Osteoblast (primary cell): ENCODE measurements at regions not wholly inside any gene's neighbourhood (a gene's known extent, or its start where the extent isn't known, plus 50 kb on each side); places are given as distances from the start of the nearest gene placed in this dataset.

Source experiments
- DNase-seq: peaks from one replicate; pipeline ENCODE4 v3.0.0; 2011; ENCODE audit warnings: low spot score, mixed read lengths; ENCODE audit not compliant: insufficient read length; ENCODE audit errors: missing footprints
- H2AFZ ChIP-seq: 2 replicates; pipeline ENCODE4 v1.6.0; 2011; ENCODE audit warnings: mild to moderate bottlenecking, low read length
- H3K27ac ChIP-seq: 2 replicates; pipeline ENCODE4 v1.5.1; 2011; ENCODE audit warnings: mild to moderate bottlenecking, low read depth, low read length, moderate library complexity
- H3K27me3 ChIP-seq: 2 replicates; pipeline ENCODE4 v1.6.0; 2012; ENCODE audit warnings: mild to moderate bottlenecking, control low read depth, inconsistent platforms, low read length, moderate library complexity; ENCODE audit not compliant: insufficient read depth
- H3K36me3 ChIP-seq: 2 replicates; pipeline ENCODE4 v1.5.1; 2011; ENCODE audit warnings: mild to moderate bottlenecking, low read length, control low read depth, moderate library complexity; ENCODE audit not compliant: insufficient read depth
- H3K4me1 ChIP-seq: 2 replicates; pipeline ENCODE4 v1.5.1; 2011; ENCODE audit warnings: mild to moderate bottlenecking, low read length, control low read depth, moderate library complexity; ENCODE audit not compliant: insufficient read depth
- H3K4me2 ChIP-seq: 2 replicates; pipeline ENCODE4 v1.6.0; 2011; ENCODE audit warnings: mild to moderate bottlenecking, low read length; ENCODE audit not compliant: insufficient read depth
- H3K4me3 ChIP-seq: fragments of 200-600 bp; sonication (generic); 3 replicates; pipeline ENCODE4 v1.5.1; 2012; ENCODE audit warnings: mild to moderate bottlenecking, low read length, inconsistent platforms; ENCODE audit not compliant: insufficient read depth
- H3K79me2 ChIP-seq: 2 replicates; pipeline ENCODE4 v1.6.0; 2012; ENCODE audit warnings: mild to moderate bottlenecking, low read length, control low read depth, inconsistent platforms; ENCODE audit not compliant: insufficient read depth
- H3K9me3 ChIP-seq: 2 replicates; pipeline ENCODE4 v1.5.1; 2011; ENCODE audit warnings: low read depth, low read length, control low read depth
- H4K20me1 ChIP-seq: 2 replicates; pipeline ENCODE4 v1.6.0; 2012; ENCODE audit warnings: mild to moderate bottlenecking, low read length, control low read depth; ENCODE audit not compliant: insufficient read depth
- TF ChIP-seq, protein P1 (sequence below): IDR thresholded peaks from 2 replicates; pipeline ENCODE4 v1.5.1; 2011; ENCODE audit warnings: mild to moderate bottlenecking, low read depth, low read length, moderate library complexity; ENCODE audit errors: extremely low read depth

- H3K4me3 ChIP-seq, result no peak overlapping the region
- no peaks in the 10 kb centered on the region for H3K27me3 ChIP-seq
- no peaks in the 10 kb centered on the region for H4K20me1 ChIP-seq
- no peak for DNase-seq
- peaks cover 5% of the 10 kb centered on the region for H3K4me1 ChIP-seq
- TF ChIP-seq, protein P1, sequence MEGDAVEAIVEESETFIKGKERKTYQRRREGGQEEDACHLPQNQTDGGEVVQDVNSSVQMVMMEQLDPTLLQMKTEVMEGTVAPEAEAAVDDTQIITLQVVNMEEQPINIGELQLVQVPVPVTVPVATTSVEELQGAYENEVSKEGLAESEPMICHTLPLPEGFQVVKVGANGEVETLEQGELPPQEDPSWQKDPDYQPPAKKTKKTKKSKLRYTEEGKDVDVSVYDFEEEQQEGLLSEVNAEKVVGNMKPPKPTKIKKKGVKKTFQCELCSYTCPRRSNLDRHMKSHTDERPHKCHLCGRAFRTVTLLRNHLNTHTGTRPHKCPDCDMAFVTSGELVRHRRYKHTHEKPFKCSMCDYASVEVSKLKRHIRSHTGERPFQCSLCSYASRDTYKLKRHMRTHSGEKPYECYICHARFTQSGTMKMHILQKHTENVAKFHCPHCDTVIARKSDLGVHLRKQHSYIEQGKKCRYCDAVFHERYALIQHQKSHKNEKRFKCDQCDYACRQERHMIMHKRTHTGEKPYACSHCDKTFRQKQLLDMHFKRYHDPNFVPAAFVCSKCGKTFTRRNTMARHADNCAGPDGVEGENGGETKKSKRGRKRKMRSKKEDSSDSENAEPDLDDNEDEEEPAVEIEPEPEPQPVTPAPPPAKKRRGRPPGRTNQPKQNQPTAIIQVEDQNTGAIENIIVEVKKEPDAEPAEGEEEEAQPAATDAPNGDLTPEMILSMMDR, result no peak
- peaks cover 7% of the 10 kb centered on the region for H3K9me3 ChIP-seq
- H3K79me2 ChIP-seq, result no peaks in the 10 kb centered on the region
- H2AFZ ChIP-seq, result no peak overlapping the region
- no peak overlapping the region for H3K4me2 ChIP-seq
- no peak overlapping the region for H3K27ac ChIP-seq
- no peaks in the 10 kb centered on the region for H3K36me3 ChIP-seq
Measured at GRCh38 chr12:46699986-46700385, 125.8 kb downstream of the SLC38A4 start.

GRCh38 chr12:46698003-46698402, 127.8 kb downstream of the SLC38A4 start:
- Histone ChIP-seq H3K4me3 (no peak overlapping the region), H4K20me1 (no peaks in the 10 kb centered on the region), H2AFZ (no peak overlapping the region), H3K4me1 (peaks cover 2% of the 10 kb centered on the region), H3K4me2 (no peak overlapping the region), H3K36me3 (no peaks in the 10 kb centered on the region), H3K27me3 (no peaks in the 10 kb centered on the region), H3K79me2 (no peaks in the 10 kb centered on the region), H3K27ac (no peak overlapping the region), H3K9me3 (peaks cover 7% of the 10 kb centered on the region)
- DNase-seq, result no peak
- TF ChIP-seq, protein P1, result no peak

DNA sequence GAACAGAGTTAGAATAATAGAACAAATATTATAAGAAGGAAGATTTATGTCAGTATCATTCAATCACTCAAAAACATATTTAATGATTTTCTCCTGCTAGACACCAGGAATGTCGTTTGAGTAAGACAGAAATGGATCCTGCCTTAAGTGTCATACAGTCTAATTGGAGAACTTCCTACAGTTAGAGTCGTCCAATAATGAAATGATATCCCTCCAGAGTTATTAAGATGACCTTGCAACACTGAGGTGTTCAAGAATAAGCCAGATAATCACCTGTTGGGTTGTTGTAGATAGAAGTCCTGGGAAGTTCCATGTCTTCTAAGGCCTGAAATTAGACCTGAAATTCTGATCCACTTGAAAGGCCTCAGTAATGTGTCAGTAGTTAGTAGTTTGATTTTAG, 132.3 kb downstream of the SLC38A4 start:
- no peaks in the 10 kb centered on the region for H3K36me3 ChIP-seq
- H3K9me3 ChIP-seq, result peaks cover 7% of the 10 kb centered on the region
- TF ChIP-seq, protein P1, result no peak
- no peaks in the 10 kb centered on the region for H3K79me2 ChIP-seq
- H3K4me3 ChIP-seq, result no peak overlapping the region
- H3K27me3 ChIP-seq, result no peaks in the 10 kb centered on the region
- no peak overlapping the region for H3K4me2 ChIP-seq
- no peaks in the 10 kb centered on the region for H3K4me1 ChIP-seq
- no peak overlapping the region for H3K27ac ChIP-seq
- no peak overlapping the region for H2AFZ ChIP-seq
- no peak for DNase-seq
- H4K20me1 ChIP-seq, result no peaks in the 10 kb centered on the region

DNA sequence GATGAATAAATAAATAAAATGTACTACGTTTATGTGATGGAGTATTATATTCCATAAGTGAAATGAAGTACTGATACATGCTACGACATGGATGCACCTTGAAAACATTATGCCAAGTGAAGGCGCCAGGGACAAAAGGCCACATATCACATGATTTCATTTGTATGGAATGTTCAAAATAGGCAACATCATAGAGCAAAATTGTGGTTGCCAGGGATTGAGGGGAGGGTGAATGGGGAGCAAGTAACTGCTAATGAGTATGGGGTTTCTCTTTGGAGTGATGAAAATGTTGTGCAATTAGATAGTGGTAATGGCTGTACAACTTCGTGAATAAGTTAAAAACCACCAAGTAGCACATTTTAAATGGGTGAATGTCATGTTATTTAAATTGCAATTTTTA, 132.8 kb downstream of the SLC38A4 start:
- DNase-seq, result no peak
- Histone ChIP-seq H3K27ac (no peak overlapping the region), H3K9me3 (peaks cover 6% of the 10 kb centered on the region), H3K4me3 (no peak overlapping the region), H3K79me2 (no peaks in the 10 kb centered on the region), H3K4me1 (no peaks in the 10 kb centered on the region), H4K20me1 (no peaks in the 10 kb centered on the region), H2AFZ (no peak overlapping the region), H3K27me3 (no peaks in the 10 kb centered on the region), H3K36me3 (no peaks in the 10 kb centered on the region), H3K4me2 (no peak overlapping the region)
- TF ChIP-seq, protein P1, result no peak
